ENCODE measurements at regions not wholly inside any gene's neighbourhood (a gene's known extent, or its start where the extent isn't known, plus 50 kb on each side); places are given as distances from the start of the nearest gene placed in this dataset.

DNA sequence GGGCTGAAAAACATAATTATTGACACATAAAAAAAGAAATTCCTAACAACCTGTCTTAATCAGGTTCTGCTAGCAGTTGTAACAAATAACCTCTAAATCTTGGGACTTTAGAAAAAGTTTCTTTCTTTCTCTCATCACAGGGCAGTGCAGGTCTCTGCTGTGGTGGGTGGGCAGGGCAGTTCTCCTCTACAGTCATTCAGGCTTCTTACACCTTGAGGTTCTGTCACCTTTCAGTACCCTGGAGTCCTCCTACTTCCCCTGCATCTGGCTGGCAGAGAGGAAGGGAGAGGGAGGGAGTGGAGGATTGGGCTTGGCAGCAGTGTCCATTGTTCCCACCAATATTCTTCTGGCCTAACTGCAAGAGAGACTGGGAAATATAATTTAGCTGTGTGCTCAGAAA lies 112.2 kb upstream of the ANKRD55 start:
- TF ChIP-seq, protein P1, sequence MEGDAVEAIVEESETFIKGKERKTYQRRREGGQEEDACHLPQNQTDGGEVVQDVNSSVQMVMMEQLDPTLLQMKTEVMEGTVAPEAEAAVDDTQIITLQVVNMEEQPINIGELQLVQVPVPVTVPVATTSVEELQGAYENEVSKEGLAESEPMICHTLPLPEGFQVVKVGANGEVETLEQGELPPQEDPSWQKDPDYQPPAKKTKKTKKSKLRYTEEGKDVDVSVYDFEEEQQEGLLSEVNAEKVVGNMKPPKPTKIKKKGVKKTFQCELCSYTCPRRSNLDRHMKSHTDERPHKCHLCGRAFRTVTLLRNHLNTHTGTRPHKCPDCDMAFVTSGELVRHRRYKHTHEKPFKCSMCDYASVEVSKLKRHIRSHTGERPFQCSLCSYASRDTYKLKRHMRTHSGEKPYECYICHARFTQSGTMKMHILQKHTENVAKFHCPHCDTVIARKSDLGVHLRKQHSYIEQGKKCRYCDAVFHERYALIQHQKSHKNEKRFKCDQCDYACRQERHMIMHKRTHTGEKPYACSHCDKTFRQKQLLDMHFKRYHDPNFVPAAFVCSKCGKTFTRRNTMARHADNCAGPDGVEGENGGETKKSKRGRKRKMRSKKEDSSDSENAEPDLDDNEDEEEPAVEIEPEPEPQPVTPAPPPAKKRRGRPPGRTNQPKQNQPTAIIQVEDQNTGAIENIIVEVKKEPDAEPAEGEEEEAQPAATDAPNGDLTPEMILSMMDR (conservative IDR thresholded peaks at IDR 0.05 in 1 of 2, IDR thresholded peaks at IDR 0.05 in 1 of 2; ENCODE audit: low read depth in 1 of 2, low read length in 2 of 2): no peak
- TF ChIP-seq EZH2 (IDR thresholded peaks at IDR 0.05; ENCODE audit: low read length, missing control alignments): no peak

All from fibroblast of lung (primary cell).